ENCODE measurements at regions not wholly inside any gene's neighbourhood (a gene's known extent, or its start where the extent isn't known, plus 50 kb on each side); places are given as distances from the start of the nearest gene placed in this dataset.

GRCh38 chr12:97821806-97822205 lies 359.2 kb downstream of the RMST start:
- TF ChIP-seq CTCF (IDR thresholded peaks at IDR 0.05) (no peak), POLR2A (IDR thresholded peaks at IDR 0.05) (no peak)

All from Peyer's patch (tissue), 4 donors.